Thymus (tissue), 11 donors: ENCODE measurements at regions not wholly inside any gene's neighbourhood (a gene's known extent, or its start where the extent isn't known, plus 50 kb on each side); places are given as distances from the start of the nearest gene placed in this dataset.

ENCODE experiments used
- DNase-seq, 9 donors: peaks; one replicate each; pipeline ENCODE4 v3.0.0-alpha.2; 2013; ENCODE audit warnings: low spot score in 9 of 9, low read depth in 6 of 9, missing footprints in 1 of 9
- H3K27ac ChIP-seq, 2 donors: one replicate each; pipeline ENCODE4 v1.5.1; 2013; ENCODE audit warnings: control low read depth in 1 of 2, low read depth in 1 of 2, low read length in 1 of 2, mild to moderate bottlenecking in 1 of 2, moderate library complexity in 1 of 2
- H3K27me3 ChIP-seq, 2 donors: one replicate each; pipeline ENCODE4 v1.5.1; 2013; ENCODE audit warnings: low read length in 1 of 2; ENCODE audit not compliant: control insufficient read depth in 2 of 2, insufficient read depth in 1 of 2
- H3K36me3 ChIP-seq, 2 donors: one replicate each; pipeline ENCODE4 v1.5.1; 2013; ENCODE audit warnings: low read length in 1 of 2, mild to moderate bottlenecking in 1 of 2, moderate library complexity in 1 of 2; ENCODE audit not compliant: control insufficient read depth in 2 of 2, insufficient read depth in 2 of 2
- H3K4me1 ChIP-seq, 2 donors: one replicate each; pipeline ENCODE4 v1.5.1; 2013; ENCODE audit warnings: low read length in 2 of 2; ENCODE audit not compliant: control insufficient read depth in 2 of 2, insufficient read depth in 2 of 2
- H3K4me3 ChIP-seq, 2 donors: one replicate each; pipeline ENCODE4 v1.5.1; 2013; ENCODE audit warnings: low read length in 2 of 2, control low read depth in 1 of 2, mild to moderate bottlenecking in 1 of 2
- H3K9me3 ChIP-seq, 2 donors: one replicate each; pipeline ENCODE4 v1.5.1; 2013; ENCODE audit warnings: low read length in 1 of 2, mild to moderate bottlenecking in 1 of 2; ENCODE audit not compliant: control insufficient read depth in 2 of 2, insufficient read depth in 1 of 2
- WGBS: extraction: QIAGEN DNeasy Blood & Tissue Kit; methylation state at CpG from one replicate; pipeline ENCODE4 v1.1.7; 2013; 5-methylcytosine and 5-hydroxymethylcytosine counted together
- donor health status: healthy.

DNA sequence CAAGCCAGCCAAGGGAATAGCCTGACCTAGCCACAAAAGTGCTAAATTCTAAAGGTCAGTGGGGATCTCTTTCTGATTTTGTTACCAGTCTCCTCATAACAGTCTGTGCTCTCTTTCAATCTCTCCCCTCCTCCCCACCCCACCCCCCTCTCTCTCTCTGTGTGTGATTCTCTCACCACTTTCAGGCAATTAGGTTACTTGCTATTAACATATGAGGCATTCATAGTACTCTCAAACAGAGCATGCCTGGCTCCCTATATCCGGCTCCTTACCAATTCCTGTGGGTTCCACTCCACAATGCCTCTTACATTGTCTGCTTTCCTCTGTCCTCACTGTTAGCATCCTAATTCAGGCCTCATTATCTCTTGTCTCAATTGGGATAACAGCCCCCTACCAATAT, 464.3 kb upstream of the DEPDC1 start:
- no peak overlapping the region for H3K27ac ChIP-seq
- DNase-seq, result no peak
- WGBS, result 100% methylated on average over 1 of the region's 1 CpG
- no peak overlapping the region for H3K4me3 ChIP-seq
- no peaks in the 10 kb centered on the region for H3K36me3 ChIP-seq
- H3K27me3 ChIP-seq, result no peaks in the 10 kb centered on the region
- no peaks in the 10 kb centered on the region for H3K4me1 ChIP-seq
- no peaks in the 10 kb centered on the region for H3K9me3 ChIP-seq

DNA sequence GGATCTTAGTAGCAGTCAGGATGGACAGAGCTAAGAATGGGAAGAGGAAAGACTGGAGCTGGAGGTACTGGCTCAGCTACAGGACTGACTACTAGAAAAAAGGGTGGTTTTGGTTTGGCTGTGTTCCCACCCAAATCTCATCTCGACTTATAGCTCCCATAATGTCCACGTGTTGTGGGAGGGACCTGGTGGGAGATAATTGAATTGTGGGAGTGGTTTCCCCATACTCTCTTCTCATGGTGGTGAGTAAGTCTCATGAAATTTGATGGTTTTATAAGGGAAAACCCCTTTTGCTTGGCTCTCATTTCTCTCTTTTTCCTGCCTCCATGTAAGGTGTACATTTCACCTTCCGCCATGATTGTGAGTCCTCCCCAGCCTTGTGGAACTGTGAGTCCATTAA, 466.5 kb upstream of the DEPDC1 start:
- no peaks in the 10 kb centered on the region for H3K36me3 ChIP-seq
- WGBS, result 59% methylated on average over 3 of the region's 3 CpGs
- no peak overlapping the region for H3K4me3 ChIP-seq
- no peaks in the 10 kb centered on the region for H3K4me1 ChIP-seq
- no peaks in the 10 kb centered on the region for H3K27me3 ChIP-seq
- DNase-seq, result no peak
- H3K9me3 ChIP-seq, result no peaks in the 10 kb centered on the region
- no peak overlapping the region for H3K27ac ChIP-seq

DNA sequence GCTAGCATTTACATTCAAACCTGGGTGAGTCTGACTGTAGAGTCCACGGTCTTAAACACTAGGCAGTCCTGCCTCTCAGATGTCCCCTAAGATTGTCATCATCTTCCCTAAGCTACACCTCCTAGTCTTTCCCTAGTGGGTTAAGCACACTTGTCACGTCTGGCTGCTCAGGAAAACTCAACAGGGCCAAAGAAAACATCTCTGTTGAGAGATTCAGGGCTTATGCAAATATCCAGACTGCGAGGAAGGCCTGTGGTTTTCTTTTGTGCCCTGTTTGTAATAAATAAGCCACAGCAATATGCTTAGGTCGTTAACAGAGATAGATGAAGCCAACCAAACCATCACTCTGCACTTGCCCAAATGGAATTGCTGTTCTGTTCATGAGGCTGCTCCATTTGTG, 472.6 kb upstream of the DEPDC1 start:
- WGBS, result 73% methylated on average over 4 of the region's 4 CpGs
- H3K4me3 ChIP-seq, result no peak overlapping the region
- DNase-seq, result no peak
- H3K36me3 ChIP-seq, result no peaks in the 10 kb centered on the region
- no peak overlapping the region for H3K27ac ChIP-seq
- H3K4me1 ChIP-seq, result no peaks in the 10 kb centered on the region
- no peaks in the 10 kb centered on the region for H3K27me3 ChIP-seq
- no peaks in the 10 kb centered on the region for H3K9me3 ChIP-seq

DNA sequence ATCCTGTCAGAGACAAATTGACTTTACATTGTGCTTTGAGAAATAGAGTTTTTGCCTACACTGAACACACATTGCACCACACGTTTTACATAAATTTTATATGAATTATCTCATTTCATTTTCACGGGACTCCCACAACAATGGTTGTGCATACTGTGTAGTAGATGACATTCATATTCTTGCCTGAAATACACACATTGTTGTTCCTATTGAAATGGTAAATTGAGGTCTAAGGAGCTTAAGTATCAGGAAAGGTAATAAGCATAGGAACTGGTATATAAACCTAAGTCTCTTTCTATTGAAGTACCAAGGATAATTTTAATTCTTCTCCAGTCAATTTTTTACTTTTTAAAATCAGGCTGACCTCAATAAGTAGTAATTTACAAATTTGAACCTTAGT, 473.7 kb upstream of the DEPDC1 start:
- H3K27ac ChIP-seq, result no peak overlapping the region
- no peak overlapping the region for H3K4me3 ChIP-seq
- no peaks in the 10 kb centered on the region for H3K9me3 ChIP-seq
- H3K27me3 ChIP-seq, result no peaks in the 10 kb centered on the region
- no peak for DNase-seq
- no peaks in the 10 kb centered on the region for H3K4me1 ChIP-seq
- 84% methylated on average over 2 of the region's 2 CpGs for WGBS
- H3K36me3 ChIP-seq, result no peaks in the 10 kb centered on the region

DNA sequence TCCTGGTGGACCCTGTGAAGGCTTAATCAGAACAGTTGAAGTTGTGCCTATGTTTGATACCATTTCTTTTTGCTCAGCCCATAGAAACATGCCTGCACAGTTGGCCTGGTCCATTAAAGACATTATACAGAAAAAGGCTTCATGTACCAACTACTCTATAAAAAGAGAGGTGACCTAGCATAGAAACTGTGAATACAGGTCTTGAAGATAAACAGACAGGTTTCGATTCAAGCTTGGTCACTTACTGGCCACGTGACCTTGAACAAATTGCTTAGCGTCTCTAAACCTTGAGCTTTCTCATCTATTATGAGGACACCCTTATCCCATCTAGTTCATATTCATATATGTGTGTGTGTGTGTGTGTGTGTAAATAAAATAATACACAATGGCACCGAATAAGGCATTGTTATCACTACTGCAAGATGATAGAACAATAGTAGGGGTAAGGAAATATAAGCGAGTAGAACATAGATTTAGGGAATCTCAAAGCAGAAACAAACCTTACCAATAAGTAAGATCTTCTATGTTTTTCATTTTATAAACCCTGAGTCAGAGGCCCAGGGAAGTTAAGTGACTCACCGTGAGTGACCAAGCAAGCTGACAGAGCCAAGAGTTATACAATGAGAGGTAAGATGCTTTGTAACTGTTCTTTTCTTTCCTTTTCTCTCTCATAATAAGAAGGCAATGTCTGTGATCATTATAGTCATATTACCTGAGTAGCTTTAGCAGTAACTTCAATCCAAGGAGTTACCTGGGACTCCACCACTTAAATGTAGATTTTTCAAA, 476.8 kb upstream of the DEPDC1 start:
- Histone ChIP-seq H3K27ac (no peak overlapping the region), H3K4me3 (no peak overlapping the region), H3K9me3 (no peaks in the 10 kb centered on the region), H3K4me1 (no peaks in the 10 kb centered on the region), H3K27me3 (no peaks in the 10 kb centered on the region), H3K36me3 (no peaks in the 10 kb centered on the region)
- 94% methylated on average over 6 of the region's 6 CpGs for WGBS
- no peak for DNase-seq

DNA sequence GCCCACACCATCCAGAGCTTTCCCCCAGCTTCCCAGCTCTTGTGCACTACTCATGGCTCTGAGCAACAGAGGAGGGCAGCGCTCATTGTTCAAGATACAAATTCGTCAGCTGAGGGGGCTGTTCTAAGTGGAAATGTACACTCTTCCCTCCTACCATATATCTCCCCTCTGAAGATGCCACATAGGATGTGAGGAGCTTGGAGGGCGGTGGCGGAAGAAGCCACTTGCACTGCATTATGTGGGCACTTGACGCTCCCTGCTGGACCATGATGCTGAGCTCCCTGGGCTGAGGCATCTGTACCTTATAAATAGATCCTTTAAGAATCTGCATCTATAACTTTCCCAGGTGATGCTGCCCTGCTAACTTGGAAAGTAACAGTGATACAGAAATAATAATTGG, 477.6 kb upstream of the DEPDC1 start:
- Histone ChIP-seq H3K27ac (no peak overlapping the region), H3K9me3 (no peaks in the 10 kb centered on the region), H3K36me3 (no peaks in the 10 kb centered on the region), H3K4me3 (no peak overlapping the region), H3K27me3 (no peaks in the 10 kb centered on the region), H3K4me1 (no peaks in the 10 kb centered on the region)
- 92% methylated on average over 5 of the region's 5 CpGs for WGBS
- DNase-seq, result no peak

DNA sequence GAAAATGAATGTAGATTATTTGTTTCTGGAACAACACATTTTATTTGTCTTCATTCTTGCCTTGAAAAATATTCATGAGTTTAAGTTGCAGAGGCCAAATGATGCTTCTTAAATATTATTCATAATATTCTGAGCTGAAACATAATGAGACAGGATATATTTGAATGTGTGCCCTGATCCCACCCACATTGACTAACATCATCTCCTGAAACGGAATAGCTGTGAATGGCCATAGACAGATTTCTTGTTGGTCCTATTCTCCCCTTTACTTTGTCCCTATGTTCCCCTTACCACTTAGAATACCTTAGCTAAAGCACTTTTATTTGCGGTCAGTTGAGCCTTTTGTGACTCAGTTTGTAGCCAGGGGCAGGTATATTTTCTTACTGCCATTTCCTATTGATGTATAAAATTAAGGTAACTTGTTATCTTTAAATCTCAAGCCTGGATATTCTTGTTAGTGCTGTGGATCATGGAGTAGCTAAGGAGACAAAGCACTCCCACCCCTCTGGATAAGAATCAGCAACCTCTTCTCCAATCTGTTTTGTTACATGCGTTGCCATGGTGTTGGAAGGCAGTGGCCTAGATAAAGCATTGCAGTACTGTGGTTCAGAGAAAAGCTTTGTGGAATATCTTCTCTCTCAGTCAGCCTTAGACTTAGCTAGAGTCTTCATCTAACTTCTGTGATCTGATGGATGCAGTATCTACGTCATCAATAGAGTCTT, 478.5 kb upstream of the DEPDC1 start:
- Histone ChIP-seq H3K27ac (no peak overlapping the region), H3K4me1 (no peaks in the 10 kb centered on the region), H3K9me3 (no peaks in the 10 kb centered on the region), H3K4me3 (no peak overlapping the region), H3K27me3 (no peaks in the 10 kb centered on the region), H3K36me3 (no peaks in the 10 kb centered on the region)
- WGBS, result 88% methylated on average over 4 of the region's 4 CpGs
- DNase-seq, result no peak

DNA sequence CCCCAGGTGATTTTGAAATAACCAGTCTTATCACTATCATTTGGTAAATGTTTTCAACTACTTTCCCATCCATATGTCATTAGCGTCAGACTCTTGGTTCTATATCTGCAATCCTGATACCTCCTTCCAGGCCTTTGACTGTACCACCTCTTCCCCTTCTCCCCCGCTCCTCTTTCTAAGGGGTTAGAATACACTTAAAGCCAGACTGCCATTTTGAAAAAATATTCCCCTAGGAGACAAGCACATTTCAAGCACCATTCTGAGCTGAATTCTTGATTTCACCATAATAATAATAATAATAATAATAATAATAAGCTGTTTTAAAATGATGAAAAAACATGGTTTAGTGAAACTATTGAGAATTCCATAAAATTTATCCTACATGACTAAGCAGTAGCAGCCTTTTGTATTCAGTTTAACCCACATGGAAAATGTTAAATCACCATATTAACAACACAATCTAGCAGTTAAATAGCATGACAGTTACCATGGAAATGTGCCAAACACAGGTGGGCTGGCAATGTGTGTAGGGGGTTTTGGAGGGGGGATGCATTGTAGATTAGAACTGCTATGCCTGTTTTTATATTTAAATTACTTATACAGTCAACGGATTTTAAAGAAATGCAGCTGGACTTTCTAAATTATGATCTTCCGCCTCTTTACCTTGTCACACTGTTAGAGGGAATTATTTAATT, 480.2 kb upstream of the DEPDC1 start:
- Histone ChIP-seq H3K36me3 (no peaks in the 10 kb centered on the region), H3K4me1 (no peaks in the 10 kb centered on the region), H3K4me3 (no peak overlapping the region), H3K27ac (no peak overlapping the region), H3K27me3 (no peaks in the 10 kb centered on the region), H3K9me3 (no peaks in the 10 kb centered on the region)
- WGBS, result 93% methylated on average over 4 of the region's 4 CpGs
- no peak for DNase-seq

DNA sequence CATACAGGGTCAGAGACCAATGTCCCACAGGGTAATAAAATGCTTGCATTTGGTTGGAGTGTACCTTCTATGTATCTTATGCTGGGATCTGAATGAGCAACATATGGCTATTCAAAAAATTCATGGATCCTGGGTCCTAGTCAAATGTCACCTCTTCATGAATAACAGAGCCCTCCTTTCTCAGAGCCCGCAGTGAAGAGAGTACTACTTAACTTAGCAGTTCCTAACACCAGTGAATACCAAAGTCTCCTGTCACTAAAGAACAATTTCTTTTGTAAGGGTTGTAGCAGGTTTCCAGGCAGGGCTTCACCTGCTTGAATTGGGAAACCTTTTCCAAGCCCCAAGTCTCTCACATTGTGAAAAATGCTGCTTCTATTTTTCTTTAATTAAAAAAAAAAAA, 483.0 kb upstream of the DEPDC1 start:
- H3K9me3 ChIP-seq, result no peaks in the 10 kb centered on the region
- H3K27me3 ChIP-seq, result no peaks in the 10 kb centered on the region

More for the DNA sequence above, 483.0 kb upstream of the DEPDC1 start:
- no peak overlapping the region for H3K27ac ChIP-seq
- no peaks in the 10 kb centered on the region for H3K36me3 ChIP-seq
- WGBS, result 93% methylated on average over 1 of the region's 1 CpG
- H3K4me1 ChIP-seq, result no peaks in the 10 kb centered on the region
- no peak for DNase-seq
- H3K4me3 ChIP-seq, result no peak overlapping the region
